Smooth muscle cell (in vitro differentiated cells): ENCODE measurements at regions not wholly inside any gene's neighbourhood (a gene's known extent, or its start where the extent isn't known, plus 50 kb on each side); places are given as distances from the start of the nearest gene placed in this dataset.

Source experiments
- DNase-seq: peaks from one replicate; lab custom pipeline; 2025; ENCODE audit not compliant: unreplicated experiment; lab: John Stamatoyannopoulos, UW
- H2AFZ ChIP-seq: fragments of 200-600 bp; sonication (generic); 2 replicates; pipeline ENCODE4 v1.6.0; 2016; ENCODE audit warnings: antibody characterized with exemption, low read depth, mild to moderate bottlenecking
- H3F3A ChIP-seq: fragments of 200-600 bp; sonication (generic); 2 replicates; pipeline ENCODE4 v1.6.0; 2017; ENCODE audit warnings: antibody characterized with exemption, low read depth
- H3K27ac ChIP-seq: fragments of 200-600 bp; sonication (generic); 2 replicates; pipeline ENCODE4 v1.5.1; 2016; ENCODE audit warnings: low read depth, mild to moderate bottlenecking
- H3K27me3 ChIP-seq: fragments of 200-600 bp; sonication (generic); 2 replicates; pipeline ENCODE4 v1.6.1; 2016; ENCODE audit warnings: low read depth, mild to moderate bottlenecking
- H3K36me3 ChIP-seq: fragments of 200-600 bp; sonication (generic); 2 replicates; pipeline ENCODE4 v1.5.1; 2016; ENCODE audit warnings: low read depth
- H3K4me1 ChIP-seq: fragments of 200-600 bp; sonication (generic); 2 replicates; pipeline ENCODE4 v1.5.1; 2016; ENCODE audit warnings: low read depth
- H3K4me2 ChIP-seq: fragments of 200-600 bp; sonication (generic); 2 replicates; pipeline ENCODE4 v1.6.0; 2016; ENCODE audit warnings: mild to moderate bottlenecking
- H3K4me3 ChIP-seq: fragments of 200-600 bp; sonication (generic); 2 replicates; pipeline ENCODE4 v1.5.1; 2016; ENCODE audit warnings: mild to moderate bottlenecking
- H3K79me2 ChIP-seq: fragments of 200-600 bp; sonication (generic); 2 replicates; pipeline ENCODE4 v1.6.0; 2016; ENCODE audit warnings: low read depth, mild to moderate bottlenecking
- H3K9ac ChIP-seq: fragments of 200-600 bp; sonication (generic); 2 replicates; pipeline ENCODE4 v1.6.0; 2016; ENCODE audit warnings: low read depth
- H3K9me3 ChIP-seq: fragments of 200-600 bp; sonication (generic); replicated peaks from 2 replicates; pipeline ENCODE4 v1.5.1; 2016; ENCODE audit warnings: low read depth
- H4K20me1 ChIP-seq: fragments of 200-600 bp; sonication (generic); 2 replicates; pipeline ENCODE4 v1.6.0; 2016; ENCODE audit warnings: low read depth
- CTCF ChIP-seq: fragments of 200-600 bp; sonication (generic); IDR thresholded peaks from 2 replicates; pipeline ENCODE4 v1.5.1; 2017; ENCODE audit warnings: borderline replicate concordance, mild to moderate bottlenecking, antibody characterized with exemption; ENCODE audit not compliant: insufficient read depth, poor library complexity, severe bottlenecking
- WGBS: methylation state at CpG from one replicate; pipeline ENCODE4 v1.1.7; 2016; ENCODE audit warnings: low lambda C conversion rate; 5-methylcytosine and 5-hydroxymethylcytosine counted together

DNA sequence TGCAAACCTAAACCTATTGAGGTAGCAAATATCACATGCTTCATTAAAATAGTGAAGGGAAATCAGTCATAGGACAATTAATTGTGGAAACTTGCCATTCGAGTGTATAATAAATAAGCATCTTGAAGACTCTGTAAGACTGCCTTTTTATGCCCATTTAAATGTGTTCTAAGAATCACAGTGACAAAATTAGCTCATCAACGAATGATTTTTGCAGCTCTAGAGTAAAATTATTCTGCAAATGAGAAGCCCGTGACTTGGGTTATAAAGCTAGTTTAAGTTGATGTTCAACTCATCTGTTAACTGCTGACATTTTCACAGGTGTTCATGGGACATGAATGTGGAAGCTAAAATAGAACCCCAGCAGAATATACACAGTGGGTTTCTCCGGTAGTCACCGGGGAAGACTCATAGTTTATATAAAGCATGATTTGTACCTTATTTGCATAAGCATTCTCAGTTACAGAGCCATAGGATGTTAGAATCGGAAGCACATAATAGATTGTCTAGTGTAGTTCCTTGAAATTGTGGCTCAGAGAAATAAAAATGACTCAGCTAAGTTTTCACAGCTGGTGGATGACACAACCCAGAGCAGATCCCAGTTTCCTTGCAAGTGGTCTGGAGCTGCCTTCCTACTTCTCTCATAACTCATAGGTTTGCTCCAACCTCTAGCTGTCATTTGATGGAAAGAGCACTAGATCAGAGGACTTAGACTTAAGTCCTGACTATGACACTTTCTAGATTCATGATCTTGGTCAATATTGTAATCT is 107.3 kb downstream of the UCHL5 start:
- Histone ChIP-seq H3K9ac (no peak overlapping the region), H3K27ac (peak overlapping the region; percentile 57), H3K4me3 (no peak overlapping the region), H3K4me2 (peak overlapping the region; percentile 55), H3K36me3 (no peaks in the 10 kb centered on the region), H4K20me1 (no peaks in the 10 kb centered on the region), H3K9me3 (no peaks in the 10 kb centered on the region), H2AFZ (no peak overlapping the region), H3F3A (no peaks in the 10 kb centered on the region), H3K27me3 (no peaks in the 10 kb centered on the region), H3K4me1 (no peaks in the 10 kb centered on the region), H3K79me2 (no peaks in the 10 kb centered on the region)
- DNase-seq = no peak
- 57% methylated on average over 6 of the region's 6 CpGs for WGBS
- no peak for TF ChIP-seq CTCF

DNA sequence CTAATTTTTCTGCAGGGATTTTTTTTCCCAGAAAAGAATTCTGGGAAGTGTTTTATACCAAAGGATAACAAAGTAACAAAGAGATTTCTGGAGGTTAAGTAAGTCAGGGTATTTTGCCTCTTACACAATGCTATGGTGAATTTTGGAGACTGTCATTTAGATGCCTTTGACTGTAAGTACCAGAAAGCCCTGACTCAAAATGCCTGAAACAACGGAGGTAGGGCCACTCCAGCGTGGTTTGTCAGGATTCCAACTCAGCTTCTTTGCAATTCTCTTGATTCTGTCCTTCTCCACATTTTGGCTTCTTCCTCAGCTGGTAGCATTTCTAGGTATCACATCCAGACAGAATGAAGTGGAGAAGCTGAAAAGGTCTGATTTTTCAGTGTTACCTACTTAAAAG is 106.5 kb downstream of the UCHL5 start:
- Histone ChIP-seq H3K9ac (no peak overlapping the region), H3K27ac (peak overlapping the region; percentile 57), H3F3A (no peaks in the 10 kb centered on the region), H3K4me2 (peak overlapping the region; percentile 55), H3K79me2 (no peaks in the 10 kb centered on the region), H3K27me3 (no peaks in the 10 kb centered on the region), H3K9me3 (no peaks in the 10 kb centered on the region), H3K4me3 (no peak overlapping the region), H4K20me1 (no peaks in the 10 kb centered on the region), H3K4me1 (no peaks in the 10 kb centered on the region), H2AFZ (no peak overlapping the region), H3K36me3 (no peaks in the 10 kb centered on the region)
- no peak for DNase-seq
- no peak for TF ChIP-seq CTCF
- WGBS = 55% methylated on average over 2 of the region's 2 CpGs

- no peak overlapping the region for H3K27ac ChIP-seq
- no peak overlapping the region for H2AFZ ChIP-seq
- no peaks in the 10 kb centered on the region for H4K20me1 ChIP-seq
- no peak for TF ChIP-seq CTCF
- H3K36me3 ChIP-seq = no peaks in the 10 kb centered on the region
- 89% methylated on average over 7 of the region's 7 CpGs for WGBS
- no peak overlapping the region for H3K9ac ChIP-seq
- no peaks in the 10 kb centered on the region for H3K4me1 ChIP-seq
- no peaks in the 10 kb centered on the region for H3K9me3 ChIP-seq
- H3K4me2 ChIP-seq = no peak overlapping the region
- no peaks in the 10 kb centered on the region for H3K79me2 ChIP-seq
- H3F3A ChIP-seq = no peaks in the 10 kb centered on the region
- no peaks in the 10 kb centered on the region for H3K27me3 ChIP-seq
- DNase-seq = no peak
- no peak overlapping the region for H3K4me3 ChIP-seq
These were observed 104.4 kb downstream of the UCHL5 start for GRCh38 chr1:192954705-192955265.

DNA sequence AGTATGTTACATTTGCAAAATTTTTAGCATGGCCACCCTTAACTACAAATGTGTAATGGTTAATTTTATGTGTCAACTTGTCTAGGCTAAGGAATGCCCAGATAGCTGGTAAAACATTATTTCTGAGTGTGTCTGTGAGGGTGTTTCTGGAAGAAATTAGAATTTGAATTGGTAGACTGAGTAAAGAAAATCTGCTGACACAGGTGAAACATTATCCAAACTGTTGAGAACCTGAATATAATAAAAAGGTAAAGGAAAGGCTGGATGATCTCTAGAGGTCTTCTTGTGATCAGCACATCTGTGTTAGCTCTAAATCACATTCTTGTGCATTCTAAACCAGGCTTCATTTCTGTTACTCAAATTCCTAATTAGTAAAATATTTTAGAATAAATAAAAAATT is 100.8 kb downstream of the UCHL5 start:
- Histone ChIP-seq H3K27me3 (no peaks in the 10 kb centered on the region), H3K27ac (no peak overlapping the region), H2AFZ (no peak overlapping the region), H3K79me2 (no peaks in the 10 kb centered on the region), H3K36me3 (no peaks in the 10 kb centered on the region), H3K4me3 (no peak overlapping the region), H3K9ac (no peak overlapping the region), H4K20me1 (no peaks in the 10 kb centered on the region), H3F3A (no peaks in the 10 kb centered on the region), H3K9me3 (no peaks in the 10 kb centered on the region), H3K4me1 (no peaks in the 10 kb centered on the region), H3K4me2 (no peak overlapping the region)
- DNase-seq = no peak
- no peak for TF ChIP-seq CTCF
